Esophagus squamous epithelium (tissue), 5 donors: ENCODE measurements at regions not wholly inside any gene's neighbourhood (a gene's known extent, or its start where the extent isn't known, plus 50 kb on each side); places are given as distances from the start of the nearest gene placed in this dataset.

Experiments
- DNase-seq: peaks from one replicate; lab custom pipeline; 2025; lab: John Stamatoyannopoulos, UW
- H3K27ac ChIP-seq, 4 donors: fragments of 200-600 bp; sonication (generic); one replicate each; pipeline ENCODE4 v1.5.1; 2016 to 2019; ENCODE audit warnings: mild to moderate bottlenecking in 1 of 4
- H3K27me3 ChIP-seq, 4 donors: fragments of 200-600 bp; sonication (generic); 1 replicate in 3 of 4; 2 replicates in 1 of 4; pipeline versions ENCODE4 v1.5.1 to v1.6.0; 2017 to 2021; ENCODE audit warnings: antibody characterized with exemption in 1 of 4
- H3K36me3 ChIP-seq, 3 donors: fragments of 200-600 bp; sonication (generic); one replicate each; pipeline ENCODE4 v1.5.1; 2016 to 2019
- H3K4me1 ChIP-seq, 3 donors: fragments of 200-600 bp; sonication (generic); one replicate each; pipeline ENCODE4 v1.5.1; 2017 to 2019
- H3K4me3 ChIP-seq, 4 donors: fragments of 200-600 bp; sonication (generic); 1 replicate in 3 of 4; 2 replicates in 1 of 4; pipeline ENCODE4 v1.5.1; 2016 to 2019; ENCODE audit warnings: mild to moderate bottlenecking in 2 of 4, moderate library complexity in 1 of 4
- H3K9me3 ChIP-seq, 3 donors: fragments of 200-600 bp; sonication (generic); one replicate each; pipeline ENCODE4 v1.5.1; 2016 to 2019
- CTCF ChIP-seq, 6 experiments: fragments of 450-650 bp in 4 of 6; fragments of 200-600 bp in 2 of 6; sonication (generic) in 2 of 6; IDR thresholded peaks; one replicate each; pipeline ENCODE4 v1.5.1; 2016 to 2019; ENCODE audit warnings: antibody characterized with exemption in 6 of 6, mild to moderate bottlenecking in 4 of 6, moderate library complexity in 4 of 6
- POLR2A ChIP-seq, 4 donors: fragments of 450-650 bp; IDR thresholded peaks; one replicate each; pipeline ENCODE4 v1.6.1; 2017; ENCODE audit warnings: antibody characterized with exemption in 4 of 4, mild to moderate bottlenecking in 4 of 4, moderate library complexity in 3 of 4
- WGBS, 2 donors: methylation state at CpG; one replicate each; pipeline ENCODE4 v1.1.5; 2018; 5-methylcytosine and 5-hydroxymethylcytosine counted together
- intact Hi-C: fragments of 100-400 bp; cut with DNase I; formaldehyde crosslinking; loops from one replicate; pipeline ENCODE4 v1.15.0; 2022
- donor health status: DM: yes; HTN: yes; CAD: no.

GRCh38 chr7:110148054-110148453 is 942.9 kb upstream of the LRRN3 start:
- TF ChIP-seq CTCF (IDR thresholded peaks at IDR 0.05) (no peak), POLR2A (IDR thresholded peaks at IDR 0.05) (no peak)
- intact Hi-C loops, result no loop called here
- DNase-seq, result no peak
- WGBS, 2 donors, result 57 to 67% methylated on average over 1 to 5 of the region's 6 CpGs
- no peak overlapping the region for H3K27ac ChIP-seq
- H3K4me3 ChIP-seq, result no peak overlapping the region
- no peaks in the 10 kb centered on the region for H3K9me3 ChIP-seq
- no peaks in the 10 kb centered on the region for H3K27me3 ChIP-seq
- no peaks in the 10 kb centered on the region for H3K4me1 ChIP-seq
- H3K36me3 ChIP-seq, result no peaks in the 10 kb centered on the region

GRCh38 chr7:110153222-110153621 is 937.7 kb upstream of the LRRN3 start:
- Histone ChIP-seq H3K4me1 (no peaks in the 10 kb centered on the region), H3K27me3 (no peaks in the 10 kb centered on the region), H3K27ac (no peak overlapping the region), H3K4me3 (no peak overlapping the region), H3K9me3 (no peaks in the 10 kb centered on the region), H3K36me3 (no peaks in the 10 kb centered on the region)
- intact Hi-C loops, result no loop called here
- WGBS, 2 donors, result 59% methylated on average over 3 of the region's 3 CpGs
- DNase-seq, result no peak
- TF ChIP-seq CTCF (IDR thresholded peaks at IDR 0.05) (no peak), POLR2A (IDR thresholded peaks at IDR 0.05) (no peak)

GRCh38 chr7:110156511-110156910 is 934.4 kb upstream of the LRRN3 start:
- H3K27ac ChIP-seq, result no peak overlapping the region
- 85 to 92% methylated on average over 1 of the region's 1 CpG for WGBS, 2 donors
- no peaks in the 10 kb centered on the region for H3K9me3 ChIP-seq
- DNase-seq, result no peak
- H3K36me3 ChIP-seq, result no peaks in the 10 kb centered on the region
- H3K4me3 ChIP-seq, result no peak overlapping the region
- no peaks in the 10 kb centered on the region for H3K27me3 ChIP-seq
- intact Hi-C loops, result no loop called here
- H3K4me1 ChIP-seq, result no peaks in the 10 kb centered on the region
- no peak for TF ChIP-seq POLR2A (IDR thresholded peaks at IDR 0.05)
- TF ChIP-seq CTCF (IDR thresholded peaks at IDR 0.05), result no peak

- Histone ChIP-seq H3K27ac (no peak overlapping the region), H3K36me3 (no peaks in the 10 kb centered on the region), H3K9me3 (no peaks in the 10 kb centered on the region), H3K27me3 (no peaks in the 10 kb centered on the region), H3K4me1 (no peaks in the 10 kb centered on the region), H3K4me3 (no peak overlapping the region)
- WGBS, 2 donors, result 0% methylated on average over 1 of the region's 1 CpG
- no peak for DNase-seq
- intact Hi-C loops, result no loop called here
- no peak for TF ChIP-seq POLR2A (IDR thresholded peaks at IDR 0.05)
- no peak for TF ChIP-seq CTCF (IDR thresholded peaks at IDR 0.05)
Observed at GRCh38 chr7:110157631-110158362, 933.1 kb upstream of the LRRN3 start.

- Histone ChIP-seq H3K4me3 (no peak overlapping the region), H3K27me3 (no peaks in the 10 kb centered on the region), H3K27ac (no peak overlapping the region), H3K36me3 (no peaks in the 10 kb centered on the region), H3K4me1 (no peaks in the 10 kb centered on the region), H3K9me3 (no peaks in the 10 kb centered on the region)
- 74 to 85% methylated on average over 3 of the region's 3 CpGs for WGBS, 2 donors
- no peak for DNase-seq
- no peak for TF ChIP-seq CTCF (IDR thresholded peaks at IDR 0.05)
- no peak for TF ChIP-seq POLR2A (IDR thresholded peaks at IDR 0.05)
- intact Hi-C loops, result no loop called here
Observed at GRCh38 chr7:110168010-110168409, 922.9 kb upstream of the LRRN3 start.
